ENCODE measurements at regions not wholly inside any gene's neighbourhood (a gene's known extent, or its start where the extent isn't known, plus 50 kb on each side); places are given as distances from the start of the nearest gene placed in this dataset.
"Not testable (repeated sequence)": the region's sequence is repeated elsewhere in the genome, so short reads cannot be mapped to it uniquely, and the experiment has no call there.

DNA sequence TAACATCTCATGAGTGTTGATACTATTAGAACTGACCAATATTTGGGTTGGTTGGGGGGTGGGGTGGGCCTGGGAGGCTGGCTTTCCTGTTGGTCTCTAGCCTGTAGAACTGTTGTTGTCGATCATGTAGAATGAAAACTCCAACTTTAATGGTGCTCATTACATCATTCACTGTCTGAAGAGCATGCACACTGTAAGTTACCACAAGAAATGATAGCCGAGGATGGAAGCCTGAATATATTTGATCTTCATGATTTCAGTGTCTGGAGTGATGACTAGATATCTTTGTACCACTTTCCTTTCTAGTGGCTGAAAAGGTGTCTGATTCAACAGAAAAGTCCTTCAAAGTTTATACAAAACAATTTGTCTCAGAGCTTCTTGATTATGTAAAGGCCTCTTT is 123.6 kb downstream of the XCL2 start:
- no peak for DNase-seq (ENCODE audit: low read depth, low spot score)

- no peak for DNase-seq (ENCODE audit: low read depth, low spot score)
Measured at GRCh38 chr1:168419736-168420135, 124.1 kb downstream of the XCL2 start.

- DNase-seq (ENCODE audit: low read depth, low spot score): no peak
Measured at GRCh38 chr1:168416220-168416619, 127.6 kb downstream of the XCL2 start.

GRCh38 chr1:168414914-168415313 is 128.9 kb downstream of the XCL2 start:
- no peak for DNase-seq (ENCODE audit: low read depth, low spot score)

GRCh38 chr1:168410464-168410863 is 129.8 kb downstream of the TBX19 start:
- no peak for DNase-seq (ENCODE audit: low read depth, low spot score)

DNA sequence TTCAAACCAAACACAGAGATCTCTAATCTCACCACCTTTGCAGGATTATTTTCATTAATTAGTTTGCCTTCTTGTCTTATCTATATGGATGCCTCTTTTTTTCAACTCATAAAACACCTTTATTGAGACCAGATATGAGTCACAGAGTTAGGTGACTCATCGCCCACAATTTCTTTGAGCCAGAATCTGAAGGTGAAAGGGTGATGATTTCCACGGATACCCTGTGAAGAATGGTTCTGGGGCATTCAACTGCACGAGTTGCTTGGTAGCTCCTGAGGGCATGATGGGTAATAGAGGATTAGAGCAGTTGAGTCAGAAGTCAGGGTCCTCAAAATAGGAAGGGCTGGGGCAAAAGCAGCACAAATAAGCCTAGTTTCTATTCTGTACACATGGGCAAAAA is 128.2 kb downstream of the TBX19 start:
- no peak for DNase-seq (ENCODE audit: low read depth, low spot score)

GRCh38 chr1:168408539-168408865 is 127.8 kb downstream of the TBX19 start:
- DNase-seq (ENCODE audit: low read depth, low spot score): no peak

DNA sequence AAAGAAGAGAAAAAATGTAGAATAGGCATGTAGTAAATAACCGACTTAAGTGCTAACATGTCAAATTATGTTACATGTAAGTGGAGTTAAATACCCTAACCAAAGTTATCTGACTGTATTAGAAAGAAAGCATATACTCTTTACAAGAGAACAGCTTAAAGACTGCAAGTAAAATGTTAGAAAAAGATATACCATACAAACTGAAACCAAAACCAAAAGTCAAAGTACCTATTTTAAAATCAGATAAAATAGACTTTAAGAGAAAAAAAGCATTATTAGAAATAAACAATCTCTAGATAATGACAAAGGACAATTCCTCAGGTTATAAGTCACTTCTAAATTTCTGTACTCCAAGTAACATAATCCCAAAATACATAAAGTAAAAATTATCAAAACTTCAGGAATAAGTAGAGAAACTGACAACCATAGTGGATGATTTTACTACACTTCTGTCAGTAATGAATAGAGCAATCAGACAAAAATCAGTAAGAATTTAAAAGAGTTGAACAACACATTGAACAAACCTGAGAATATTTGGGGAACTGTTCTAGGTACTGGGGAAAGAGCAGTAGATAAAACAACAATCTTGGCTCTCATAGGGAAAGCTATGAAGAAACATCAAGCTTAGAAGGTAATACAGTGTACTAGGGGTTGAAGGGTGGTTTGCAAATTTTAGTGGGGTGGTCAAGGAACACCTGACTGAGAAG is 127.3 kb downstream of the TBX19 start:
- no peak for DNase-seq (ENCODE audit: low read depth, low spot score)

GRCh38 chr1:168405906-168406549 is 125.4 kb downstream of the TBX19 start:
- DNase-seq (ENCODE audit: low read depth, low spot score): peak; percentile 83

DNA sequence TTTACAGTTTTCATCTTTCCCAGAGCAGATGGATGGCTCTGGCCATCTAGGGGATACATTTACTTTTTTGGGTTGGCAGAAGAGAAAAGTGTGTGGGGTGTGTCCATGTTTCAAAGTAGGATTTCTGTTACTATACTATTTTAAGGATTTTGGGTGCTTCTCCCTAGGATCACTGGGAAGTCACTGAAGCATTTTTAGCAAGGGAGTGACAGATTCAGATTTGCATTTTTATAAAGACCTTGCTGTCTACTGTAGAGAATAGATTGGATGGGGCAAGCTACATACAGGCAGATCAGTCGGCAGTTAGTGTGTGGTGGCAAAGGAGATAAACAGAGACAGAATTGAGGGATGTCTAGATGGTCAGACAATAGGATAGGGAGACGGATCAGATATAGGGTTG is 122.5 kb downstream of the TBX19 start:
- DNase-seq (ENCODE audit: low read depth, low spot score): no peak

GRCh38 chr1:168402466-168402865 is 121.8 kb downstream of the TBX19 start:
- DNase-seq (ENCODE audit: low read depth, low spot score): not testable (repeated sequence)

- DNase-seq (ENCODE audit: low read depth, low spot score): no peak
Measured at GRCh38 chr1:168401341-168401740, 120.7 kb downstream of the TBX19 start.

DNA sequence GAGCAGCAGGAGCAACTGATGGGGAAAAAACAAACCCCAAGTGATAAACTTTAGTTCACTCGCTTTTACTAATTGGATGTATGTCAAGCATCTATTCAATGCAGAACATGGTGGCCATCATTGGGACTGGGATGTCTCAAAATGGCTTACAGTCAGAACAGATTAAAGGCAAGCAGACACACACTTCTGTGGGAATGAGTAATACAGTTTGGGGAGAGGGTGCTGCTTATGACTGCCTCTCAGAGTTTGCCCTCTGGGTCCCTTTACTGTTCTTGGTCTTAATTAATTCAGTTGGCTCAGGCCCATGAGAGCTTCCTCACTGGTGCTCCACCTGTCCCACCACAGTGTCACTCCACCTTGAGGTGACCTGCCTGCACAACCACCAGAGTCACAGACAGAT is 119.5 kb downstream of the TBX19 start:
- no peak for DNase-seq (ENCODE audit: low read depth, low spot score)

DNA sequence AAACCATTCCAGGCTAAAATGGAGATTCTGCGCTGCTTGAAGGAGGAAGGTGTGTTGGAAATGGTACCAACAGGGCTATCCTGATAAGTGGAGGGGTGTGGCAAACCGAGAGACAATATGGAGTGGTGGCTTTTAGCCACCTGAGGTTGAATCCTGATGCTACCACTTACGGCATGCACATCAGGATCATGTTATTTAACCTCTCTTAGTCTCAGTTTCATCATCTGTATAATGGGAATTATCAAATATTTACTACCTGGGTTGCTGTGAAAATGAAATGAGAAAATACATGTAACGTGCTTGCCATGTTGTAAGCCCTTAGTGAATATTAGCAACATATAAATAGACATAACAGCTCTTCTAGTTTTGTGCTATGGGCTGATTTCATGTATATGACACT is 117.1 kb downstream of the TBX19 start:
- no peak for DNase-seq (ENCODE audit: low read depth, low spot score)

DNA sequence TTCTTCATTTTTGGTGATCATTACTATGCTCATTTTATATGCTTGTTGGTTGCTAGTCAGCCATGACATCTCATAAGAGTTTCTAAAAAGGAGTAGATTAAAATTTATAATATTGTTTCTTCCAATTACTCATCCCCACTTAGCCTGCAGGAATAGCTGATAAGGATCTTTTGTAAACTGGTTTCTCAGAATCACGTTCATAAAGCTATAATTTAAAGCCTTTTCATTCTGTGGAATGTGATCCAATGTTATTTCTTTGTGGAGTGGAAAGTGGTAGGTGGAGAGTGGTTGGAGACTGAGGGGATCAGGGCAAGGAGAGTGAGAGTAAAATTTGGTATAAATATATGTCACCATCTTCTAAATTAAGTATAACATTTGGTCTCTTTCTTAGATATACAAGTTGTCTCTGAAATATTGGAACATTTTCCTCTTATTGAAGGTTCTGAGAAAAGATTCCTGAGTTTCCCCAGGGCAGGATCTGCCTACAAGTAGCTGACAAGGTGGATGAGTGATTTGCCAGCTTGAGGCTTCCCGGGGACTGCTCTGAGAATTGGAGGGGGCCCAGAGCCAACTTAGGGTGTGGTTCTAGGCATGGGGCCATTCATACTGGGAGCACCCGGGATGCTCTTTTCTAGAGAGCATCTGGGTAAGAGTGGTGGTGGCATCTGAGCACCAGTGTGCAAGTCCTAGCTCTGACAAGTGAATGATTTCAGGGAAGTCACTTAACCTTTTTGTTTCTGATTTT is 116.4 kb downstream of the TBX19 start:
- no peak for DNase-seq (ENCODE audit: low read depth, low spot score)

GRCh38 chr1:168396508-168396907 is 115.8 kb downstream of the TBX19 start:
- no peak for DNase-seq (ENCODE audit: low read depth, low spot score)

GRCh38 chr1:168394858-168395257 is 114.2 kb downstream of the TBX19 start:
- no peak for DNase-seq (ENCODE audit: low read depth, low spot score)

- DNase-seq (ENCODE audit: low read depth, low spot score): no peak
Measured at GRCh38 chr1:168392958-168393549, 112.4 kb downstream of the TBX19 start.

GRCh38 chr1:168391851-168392681 is 111.4 kb downstream of the TBX19 start:
- DNase-seq (ENCODE audit: low read depth, low spot score): no peak

DNA sequence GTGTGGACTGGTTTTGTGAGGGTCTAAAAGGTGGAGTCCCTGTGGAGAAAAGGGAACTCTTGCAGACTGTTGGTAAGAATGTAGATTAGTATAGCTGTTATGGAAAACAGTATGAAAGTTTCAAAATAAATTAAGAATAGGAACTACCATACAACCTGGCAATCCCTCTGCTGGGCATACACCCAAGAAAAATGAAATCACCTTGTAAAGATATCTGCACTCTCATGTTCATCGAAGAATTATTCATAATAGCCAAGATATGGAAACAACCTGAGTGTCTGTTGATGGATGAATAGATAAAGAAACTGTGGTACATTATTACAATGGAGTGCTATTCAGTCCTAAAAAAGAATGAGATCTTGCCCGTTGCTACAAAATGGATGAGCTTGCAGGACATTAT is 109.6 kb downstream of the TBX19 start:
- no peak for DNase-seq (ENCODE audit: low read depth, low spot score)
